SK-N-SH treated with all-trans-retinoic acid at 6 μM for 48 hours (cell line): ENCODE measurements at regions not wholly inside any gene's neighbourhood (a gene's known extent, or its start where the extent isn't known, plus 50 kb on each side); places are given as distances from the start of the nearest gene placed in this dataset.

Experiments
- ESRRG ChIP-seq: fragments of 250-450 bp; sonication (Bioruptor Pico); IDR thresholded peaks from 2 replicates; pipeline ENCODE4 v1.6.1; 2021; ENCODE audit warnings: mild to moderate bottlenecking
- PATZ1 ChIP-seq: fragments of 250-450 bp; sonication (Bioruptor Pico); IDR thresholded peaks from 2 replicates; pipeline ENCODE4 v1.8.0; 2020; ENCODE audit warnings: mild to moderate bottlenecking, moderate library complexity, borderline replicate concordance
- TSHZ2 ChIP-seq: fragments of 250-450 bp; sonication (Bioruptor Pico); IDR thresholded peaks from 2 replicates; pipeline ENCODE4 v1.5.0; 2020; ENCODE audit warnings: mild to moderate bottlenecking, moderate library complexity

GRCh38 chr13:76474356-76474755 lies 411.8 kb downstream of the KCTD12 start:
- TF ChIP-seq PATZ1 = no peak
- TF ChIP-seq ESRRG (CRISPR knock-in tag) = no peak
- no peak for TF ChIP-seq TSHZ2 (CRISPR knock-in tag)
